BLaER1 treated with 17β-estradiol and CSF1 and Interleukin-3, amounts not matched to agents 10 nM and 100 nM (cell line): ENCODE measurements at regions not wholly inside any gene's neighbourhood (a gene's known extent, or its start where the extent isn't known, plus 50 kb on each side); places are given as distances from the start of the nearest gene placed in this dataset.
A peak's percentile ranks its signal among the peaks of the same experiment; 100 is the strongest.

ENCODE experiments used
- H3K27ac ChIP-seq, 11 experiments: shearing (Covaris generic); formaldehyde crosslinking; 2 replicates each; pipeline ENCODE4 v1.8.1; 2022
- H3K27me3 ChIP-seq, 11 experiments: shearing (Covaris generic); formaldehyde crosslinking; 2 replicates each; pipeline ENCODE4 v1.8.1; 2022
- H3K36me3 ChIP-seq, 11 experiments: shearing (Covaris generic); formaldehyde crosslinking; 2 replicates each; pipeline ENCODE4 v1.8.1; 2022
- H3K4me1 ChIP-seq, 10 experiments: shearing (Covaris generic); formaldehyde crosslinking; 2 replicates each; pipeline ENCODE4 v1.8.1; 2022
- H3K4me2 ChIP-seq, 11 experiments: shearing (Covaris generic); formaldehyde crosslinking; 2 replicates each; pipeline ENCODE4 v1.8.1; 2022
- H3K4me3 ChIP-seq, 10 experiments: shearing (Covaris generic); formaldehyde crosslinking; 2 replicates each; pipeline ENCODE4 v1.8.1; 2022
- H3K9ac ChIP-seq, 11 experiments: shearing (Covaris generic); formaldehyde crosslinking; 2 replicates each; pipeline ENCODE4 v1.8.1; 2022
- H3K9me3 ChIP-seq, 11 experiments: shearing (Covaris generic); formaldehyde crosslinking; replicated peaks in 1 of 11; 2 replicates each; pipeline ENCODE4 v1.8.1; 2022
- H4K20me1 ChIP-seq, 11 experiments: shearing (Covaris generic); formaldehyde crosslinking; 2 replicates each; pipeline ENCODE4 v1.8.1; 2022
- Cebpa-rat ChIP-seq, 11 experiments: shearing (Covaris generic); IDR thresholded peaks; 2 replicates each; pipeline ENCODE4 v1.8.1; 2022

DNA sequence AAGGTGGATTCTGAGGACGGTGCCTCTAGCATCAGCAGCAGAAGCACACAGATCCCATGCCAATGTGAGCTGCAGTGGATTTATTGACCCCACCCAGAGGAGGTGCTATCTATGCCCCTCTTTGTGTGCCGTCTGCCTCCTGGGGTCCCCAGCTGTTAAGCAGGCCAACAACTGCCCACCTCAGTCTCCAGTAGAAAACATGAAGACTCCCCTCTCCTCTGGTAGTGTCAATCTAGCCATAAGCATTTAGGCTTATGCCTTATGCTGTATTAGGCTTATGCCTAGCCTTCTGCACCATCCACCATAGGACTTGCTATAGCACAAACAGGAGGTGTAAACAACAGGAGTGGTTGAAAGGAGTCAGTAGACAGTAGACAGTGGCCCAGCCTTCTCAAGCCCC, 417.9 kb upstream of the C16orf82 start:
- no peaks in the 10 kb centered on the region for H3K36me3 ChIP-seq
- H4K20me1 ChIP-seq: no peaks in the 10 kb centered on the region
- H3K9me3 ChIP-seq: peaks cover 0 to 8% (median 0%) of the 10 kb centered on the region in 11 experiments; a peak in 4 of 22 replicates
- H3K27ac ChIP-seq: no peak overlapping the region
- no peak overlapping the region for H3K4me3 ChIP-seq
- no peak overlapping the region for H3K9ac ChIP-seq
- H3K27me3 ChIP-seq: no peaks in the 10 kb centered on the region
- no peak overlapping the region for H3K4me2 ChIP-seq
- no peak for TF ChIP-seq Cebpa-rat (IDR thresholded peaks at IDR 0.05)
- H3K4me1 ChIP-seq: peaks cover 0 to 35% (median 29%) of the 10 kb centered on the region in 10 experiments; a peak in 17 of 20 replicates

DNA sequence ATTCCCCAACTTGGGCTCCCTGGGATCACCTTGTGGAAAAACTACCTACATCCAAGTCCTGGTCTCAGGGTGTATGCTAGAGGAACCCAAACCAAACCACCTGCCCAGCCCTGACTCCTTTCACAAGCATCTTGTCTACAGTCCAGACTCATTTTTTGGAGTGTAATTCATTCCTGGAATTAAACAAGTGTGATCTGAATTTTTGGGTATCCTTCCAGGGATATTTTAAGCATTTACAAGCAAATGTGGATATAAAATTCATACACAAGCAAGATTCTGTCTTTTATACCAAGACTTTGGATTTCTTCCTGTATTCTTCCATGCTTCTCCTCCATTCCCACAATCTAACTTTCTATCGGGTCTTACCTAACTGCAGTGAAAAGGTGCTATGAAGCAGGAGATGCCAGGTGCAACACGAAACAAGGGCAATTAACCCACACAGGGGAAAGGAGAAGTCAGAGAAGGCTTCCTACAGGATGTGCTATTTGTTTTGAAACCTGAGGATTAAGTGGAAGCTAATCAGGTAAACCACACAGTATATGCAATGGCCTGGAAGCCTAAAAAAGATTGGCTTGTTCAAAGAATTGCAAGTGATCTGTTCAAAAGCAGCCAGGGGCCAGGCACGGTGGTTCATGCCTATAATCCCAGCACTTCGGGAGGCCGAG, 417.2 kb upstream of the C16orf82 start:
- H3K4me2 ChIP-seq: no peak overlapping the region
- H3K4me3 ChIP-seq: no peak overlapping the region
- H3K27ac ChIP-seq: no peak overlapping the region
- TF ChIP-seq Cebpa-rat (IDR thresholded peaks at IDR 0.05): no peak
- no peaks in the 10 kb centered on the region for H3K27me3 ChIP-seq
- no peaks in the 10 kb centered on the region for H4K20me1 ChIP-seq
- no peaks in the 10 kb centered on the region for H3K36me3 ChIP-seq
- no peak overlapping the region for H3K9ac ChIP-seq
- peaks cover 0 to 8% (median 0%) of the 10 kb centered on the region in 11 experiments; a peak in 5 of 22 replicates for H3K9me3 ChIP-seq
- H3K4me1 ChIP-seq: peaks cover 0 to 35% (median 29%) of the 10 kb centered on the region in 10 experiments; a peak in 17 of 20 replicates

DNA sequence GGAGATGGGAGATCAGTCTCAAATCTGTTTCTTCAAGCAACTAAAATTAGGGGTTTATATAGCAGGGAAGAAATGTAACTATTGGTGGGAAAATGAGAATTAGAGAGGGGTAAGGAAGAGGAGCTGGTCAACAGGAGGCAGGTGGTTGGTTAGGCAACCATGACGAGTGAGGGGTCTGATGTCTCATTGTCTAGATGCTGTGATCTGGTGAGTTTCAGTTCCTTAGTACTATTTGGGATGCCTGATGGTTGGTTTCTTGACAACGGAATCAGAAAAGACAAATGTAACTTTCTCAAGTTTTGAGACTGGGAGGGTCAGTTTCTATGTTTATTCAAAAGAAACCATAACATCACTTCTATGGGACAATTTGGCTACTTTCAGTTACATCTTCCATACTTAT, 415.3 kb upstream of the C16orf82 start:
- Histone ChIP-seq H3K9ac (no peak overlapping the region), H3K4me1 (peaks cover 0 to 24% (median 19%) of the 10 kb centered on the region in 10 experiments; a peak in 16 of 20 replicates), H3K36me3 (no peaks in the 10 kb centered on the region), H3K4me3 (no peak overlapping the region), H4K20me1 (no peaks in the 10 kb centered on the region), H3K27me3 (no peaks in the 10 kb centered on the region), H3K27ac (peak overlapping the region in 6 of 11 experiments; percentile 16 to 51 (median 28); a peak in 6 of 22 replicates), H3K4me2 (peak overlapping the region in 9 of 11 experiments; percentile 8 to 63 (median 51); a peak in 17 of 22 replicates), H3K9me3 (peaks cover 0 to 18% (median 8%) of the 10 kb centered on the region in 11 experiments; a peak in 15 of 22 replicates)
- no peak for TF ChIP-seq Cebpa-rat (IDR thresholded peaks at IDR 0.05)

GRCh38 chr16:26651884-26652283, 414.8 kb upstream of the C16orf82 start:
- H3K4me1 ChIP-seq: peaks cover 0 to 24% (median 19%) of the 10 kb centered on the region in 10 experiments; a peak in 16 of 20 replicates
- peak overlapping the region in 5 of 11 experiments; percentile 19 to 51 (median 32); a peak in 6 of 22 replicates for H3K27ac ChIP-seq
- no peaks in the 10 kb centered on the region for H3K27me3 ChIP-seq
- H4K20me1 ChIP-seq: no peaks in the 10 kb centered on the region
- no peak for TF ChIP-seq Cebpa-rat (IDR thresholded peaks at IDR 0.05)
- H3K4me2 ChIP-seq: peak overlapping the region in 9 of 11 experiments; percentile 8 to 63 (median 51); a peak in 16 of 22 replicates
- peaks cover 3 to 22% (median 11%) of the 10 kb centered on the region in 11 experiments for H3K9me3 ChIP-seq
- no peaks in the 10 kb centered on the region for H3K36me3 ChIP-seq
- no peak overlapping the region for H3K4me3 ChIP-seq
- H3K9ac ChIP-seq: no peak overlapping the region

- H4K20me1 ChIP-seq: no peaks in the 10 kb centered on the region
- TF ChIP-seq Cebpa-rat (IDR thresholded peaks at IDR 0.05): no peak
- no peaks in the 10 kb centered on the region for H3K27me3 ChIP-seq
- H3K4me1 ChIP-seq: no peaks in the 10 kb centered on the region
- no peak overlapping the region for H3K9ac ChIP-seq
- H3K4me2 ChIP-seq: no peak overlapping the region
- no peak overlapping the region for H3K4me3 ChIP-seq
- no peak overlapping the region for H3K27ac ChIP-seq
- H3K9me3 ChIP-seq: peaks cover 8 to 31% (median 19%) of the 10 kb centered on the region in 11 experiments
- H3K36me3 ChIP-seq: no peaks in the 10 kb centered on the region
Observed at GRCh38 chr16:26658486-26658885, 408.2 kb upstream of the C16orf82 start.

- Histone ChIP-seq H3K27me3 (no peaks in the 10 kb centered on the region), H3K4me3 (no peak overlapping the region)
- no peak for TF ChIP-seq Cebpa-rat (IDR thresholded peaks at IDR 0.05)
Observed at GRCh38 chr16:26658915-26659314, 407.8 kb upstream of the C16orf82 start.

DNA sequence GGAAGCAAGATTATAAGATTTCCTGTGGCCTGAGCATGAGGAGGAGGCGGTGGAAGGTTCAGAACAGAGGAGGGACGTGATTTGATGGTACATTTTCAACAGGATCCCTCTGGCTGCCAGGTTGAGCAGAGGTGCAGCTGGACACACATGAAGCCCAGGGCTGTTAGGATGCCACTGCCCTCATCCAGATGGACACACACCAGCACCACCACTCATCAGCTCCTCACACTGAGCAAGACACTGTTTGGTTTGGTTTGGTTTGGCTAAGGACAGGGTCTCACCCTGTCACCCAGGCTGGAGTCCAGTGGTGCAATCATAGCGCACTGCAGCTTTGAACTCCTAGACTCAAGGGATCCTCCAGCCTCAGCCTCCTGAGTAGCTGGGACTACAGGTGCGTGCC, 402.6 kb upstream of the C16orf82 start:
- no peak for TF ChIP-seq Cebpa-rat (IDR thresholded peaks at IDR 0.05)
- Histone ChIP-seq H3K27me3 (no peaks in the 10 kb centered on the region), H3K9ac (no peak overlapping the region), H4K20me1 (no peaks in the 10 kb centered on the region; a peak in 1 of 22 replicates), H3K4me3 (no peak overlapping the region), H3K9me3 (no peaks in the 10 kb centered on the region), H3K36me3 (no peaks in the 10 kb centered on the region), H3K4me1 (no peaks in the 10 kb centered on the region), H3K4me2 (no peak overlapping the region), H3K27ac (no peak overlapping the region)

More at GRCh38 chr16:26658915-26659314, 407.8 kb upstream of the C16orf82 start:
- Histone ChIP-seq H3K9ac (no peak overlapping the region), H3K27ac (no peak overlapping the region), H3K4me1 (no peaks in the 10 kb centered on the region), H3K4me2 (no peak overlapping the region), H3K9me3 (peaks cover 8 to 29% (median 18%) of the 10 kb centered on the region in 11 experiments), H4K20me1 (no peaks in the 10 kb centered on the region), H3K36me3 (no peaks in the 10 kb centered on the region)

DNA sequence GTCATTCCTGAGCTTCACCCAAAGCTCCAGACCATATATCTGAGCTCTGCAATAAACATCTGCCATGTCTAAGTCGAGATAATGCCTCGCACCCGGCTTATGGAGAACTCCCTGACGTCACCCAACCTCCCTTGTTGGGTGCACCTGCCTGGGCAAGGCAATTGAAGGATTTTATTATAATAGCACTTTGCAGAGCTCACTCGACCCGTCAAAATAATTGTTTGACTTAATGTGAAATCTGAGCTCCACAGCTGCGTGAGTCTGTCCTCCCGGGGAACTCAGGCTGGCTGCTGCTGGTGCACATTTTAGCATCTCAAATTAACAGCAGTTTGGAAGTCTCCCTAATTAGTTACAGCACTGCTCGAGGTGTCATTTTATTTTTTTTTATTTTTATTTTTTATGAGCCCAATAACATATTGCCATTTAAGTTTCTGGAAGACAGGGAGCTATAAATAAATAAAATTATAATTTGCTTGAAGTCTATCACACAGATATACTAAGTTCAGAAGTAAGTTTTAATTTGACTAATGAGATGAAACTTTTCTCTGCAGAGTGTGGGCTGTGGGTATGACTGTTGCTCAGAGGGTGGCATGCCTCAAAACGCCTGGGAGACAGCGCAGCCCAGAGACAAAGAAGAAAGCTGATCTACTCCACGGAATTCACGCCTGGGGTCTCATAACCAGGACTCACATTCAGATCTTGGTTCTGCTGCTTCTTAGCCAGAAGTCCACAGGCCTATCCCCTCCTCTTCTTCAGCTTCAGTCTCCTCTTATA, 401.4 kb upstream of the C16orf82 start:
- H3K9me3 ChIP-seq: no peaks in the 10 kb centered on the region
- no peak for TF ChIP-seq Cebpa-rat (IDR thresholded peaks at IDR 0.05)
- no peak overlapping the region for H3K27ac ChIP-seq
- H4K20me1 ChIP-seq: no peaks in the 10 kb centered on the region; a peak in 1 of 22 replicates
- H3K27me3 ChIP-seq: no peaks in the 10 kb centered on the region
- no peak overlapping the region for H3K9ac ChIP-seq
- H3K4me1 ChIP-seq: no peaks in the 10 kb centered on the region
- no peak overlapping the region for H3K4me2 ChIP-seq
- no peaks in the 10 kb centered on the region for H3K36me3 ChIP-seq
- H3K4me3 ChIP-seq: no peak overlapping the region

DNA sequence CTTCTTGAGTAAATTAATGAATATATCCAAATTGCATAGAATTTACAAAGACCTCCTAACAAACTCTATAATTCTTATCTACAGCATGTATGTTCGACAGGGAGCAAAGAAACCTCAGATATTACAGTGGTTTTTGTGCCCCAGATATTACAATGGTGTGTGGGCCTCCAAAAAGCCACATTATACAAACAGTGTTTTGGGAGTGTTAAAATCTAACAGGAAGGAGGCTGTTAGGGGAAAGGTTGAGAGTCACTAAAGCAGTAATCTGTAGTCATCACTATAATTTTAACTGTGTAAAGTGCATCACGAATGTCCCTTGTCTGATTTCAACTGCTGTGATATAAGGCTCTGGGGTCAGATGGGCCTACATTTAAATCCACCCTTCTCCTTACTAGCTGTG, 400.2 kb upstream of the C16orf82 start:
- no peak overlapping the region for H3K27ac ChIP-seq
- H3K9me3 ChIP-seq: no peaks in the 10 kb centered on the region
- TF ChIP-seq Cebpa-rat (IDR thresholded peaks at IDR 0.05): no peak
- H4K20me1 ChIP-seq: no peaks in the 10 kb centered on the region; a peak in 1 of 22 replicates
- no peaks in the 10 kb centered on the region for H3K36me3 ChIP-seq
- no peak overlapping the region for H3K4me3 ChIP-seq
- peaks cover 0 to under 1% (median 0%) of the 10 kb centered on the region in 10 experiments; a peak in 3 of 20 replicates for H3K4me1 ChIP-seq
- no peak overlapping the region for H3K4me2 ChIP-seq
- no peak overlapping the region for H3K9ac ChIP-seq
- no peaks in the 10 kb centered on the region for H3K27me3 ChIP-seq
